ENCODE measurements at regions not wholly inside any gene's neighbourhood (a gene's known extent, or its start where the extent isn't known, plus 50 kb on each side); places are given as distances from the start of the nearest gene placed in this dataset.

- no peak for ATAC-seq
- Histone ChIP-seq H3K4me1 (no peaks in the 10 kb centered on the region), H3K36me3 (replicated peaks in 1 of 2; ENCODE audit: insufficient read depth in 1 of 2, low read depth in 2 of 2) (no peaks in the 10 kb centered on the region), H3K9me3 (no peaks in the 10 kb centered on the region), H3K27me3 (no peaks in the 10 kb centered on the region), H3K27ac (no peak overlapping the region), H3K4me3 (no peak overlapping the region)
- TF ChIP-seq CTCF (IDR thresholded peaks at IDR 0.05) (no peak), POLR2A (IDR thresholded peaks at IDR 0.05) (no peak)
- 58 to 68% methylated on average over 4 of the region's 4 CpGs for WGBS, 2 donors
- no peak for DNase-seq
- intact Hi-C loops (cut with DNase I): no loop called here
Measured at GRCh38 chrY:8381425-8381824, 955.8 kb upstream of the TSPY4 start.

DNA sequence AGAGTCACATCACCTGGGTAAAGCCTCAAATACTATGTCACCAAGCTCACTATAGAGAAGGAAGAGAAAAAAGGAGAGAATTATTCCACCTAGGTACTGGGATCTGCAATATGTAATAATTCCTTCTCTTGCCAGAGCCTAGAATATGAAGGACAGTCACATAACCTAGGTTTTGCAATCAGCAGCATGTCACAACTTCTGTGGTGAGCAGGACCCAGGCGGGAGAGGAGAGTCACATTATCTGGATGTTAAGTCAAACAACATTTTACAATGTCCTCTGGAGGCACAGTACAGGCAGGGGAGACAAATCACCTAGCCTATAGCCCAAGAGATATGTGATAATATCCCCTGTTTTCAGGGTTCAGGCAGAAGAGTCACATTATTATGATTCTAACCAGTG lies 951.2 kb upstream of the TSPY4 start:
- TF ChIP-seq POLR2A (IDR thresholded peaks at IDR 0.05) (no peak), CTCF (IDR thresholded peaks at IDR 0.05) (no peak)

GRCh38 chrY:8388512-8388911 lies 948.8 kb upstream of the TSPY4 start:
- Histone ChIP-seq H3K4me1 (no peaks in the 10 kb centered on the region), H3K4me3 (no peak overlapping the region), H3K9me3 (no peaks in the 10 kb centered on the region), H3K36me3 (replicated peaks in 1 of 2; ENCODE audit: insufficient read depth in 1 of 2, low read depth in 2 of 2) (no peaks in the 10 kb centered on the region), H3K27ac (no peak overlapping the region), H3K27me3 (no peaks in the 10 kb centered on the region)
- intact Hi-C loops (cut with DNase I): no loop called here
- DNase-seq (no peak), ATAC-seq (no peak)
- no peak for TF ChIP-seq CTCF (IDR thresholded peaks at IDR 0.05)
- no peak for TF ChIP-seq POLR2A (IDR thresholded peaks at IDR 0.05)

More for the DNA sequence above, 951.2 kb upstream of the TSPY4 start:
- Histone ChIP-seq H3K27ac (no peak overlapping the region), H3K27me3 (no peaks in the 10 kb centered on the region), H3K9me3 (no peaks in the 10 kb centered on the region), H3K4me1 (no peaks in the 10 kb centered on the region), H3K36me3 (replicated peaks in 1 of 2; ENCODE audit: insufficient read depth in 1 of 2, low read depth in 2 of 2) (no peaks in the 10 kb centered on the region), H3K4me3 (no peak overlapping the region)
- DNase-seq (no peak), ATAC-seq (no peak)
- intact Hi-C loops (cut with DNase I): no loop called here
- 64 to 88% methylated on average over 1 of the region's 1 CpG for WGBS, 2 donors

- ATAC-seq: no peak
- H3K9me3 ChIP-seq: no peaks in the 10 kb centered on the region
- DNase-seq: no peak
- H3K27me3 ChIP-seq: no peaks in the 10 kb centered on the region
- intact Hi-C loops (cut with DNase I): no loop called here
- 80 to 85% methylated on average over 1 of the region's 1 CpG for WGBS, 2 donors
- TF ChIP-seq CTCF (IDR thresholded peaks at IDR 0.05): no peak
- TF ChIP-seq POLR2A (IDR thresholded peaks at IDR 0.05): no peak
- no peaks in the 10 kb centered on the region for H3K36me3 ChIP-seq (replicated peaks in 1 of 2; ENCODE audit: insufficient read depth in 1 of 2, low read depth in 2 of 2)
- H3K4me1 ChIP-seq: no peaks in the 10 kb centered on the region
- H3K4me3 ChIP-seq: no peak overlapping the region
- no peak overlapping the region for H3K27ac ChIP-seq
Measured at GRCh38 chrY:8390310-8390709, 947.0 kb upstream of the TSPY4 start.

- DNase-seq (no peak), ATAC-seq (no peak)
- Histone ChIP-seq H3K27me3 (no peaks in the 10 kb centered on the region), H3K4me3 (no peak overlapping the region), H3K4me1 (no peaks in the 10 kb centered on the region), H3K27ac (no peak overlapping the region), H3K36me3 (replicated peaks in 1 of 2; ENCODE audit: insufficient read depth in 1 of 2, low read depth in 2 of 2) (no peaks in the 10 kb centered on the region), H3K9me3 (no peaks in the 10 kb centered on the region)
- intact Hi-C loops (cut with DNase I): no loop called here
- WGBS, 2 donors: 39 to 64% methylated on average over 3 of the region's 3 CpGs
- TF ChIP-seq POLR2A (IDR thresholded peaks at IDR 0.05) (no peak), CTCF (IDR thresholded peaks at IDR 0.05) (no peak)
Measured at GRCh38 chrY:8393246-8393645, 944.0 kb upstream of the TSPY4 start.

Measured in body of pancreas (tissue), 4 donors.